ENCODE measurements at regions not wholly inside any gene's neighbourhood (a gene's known extent, or its start where the extent isn't known, plus 50 kb on each side); places are given as distances from the start of the nearest gene placed in this dataset.

DNA sequence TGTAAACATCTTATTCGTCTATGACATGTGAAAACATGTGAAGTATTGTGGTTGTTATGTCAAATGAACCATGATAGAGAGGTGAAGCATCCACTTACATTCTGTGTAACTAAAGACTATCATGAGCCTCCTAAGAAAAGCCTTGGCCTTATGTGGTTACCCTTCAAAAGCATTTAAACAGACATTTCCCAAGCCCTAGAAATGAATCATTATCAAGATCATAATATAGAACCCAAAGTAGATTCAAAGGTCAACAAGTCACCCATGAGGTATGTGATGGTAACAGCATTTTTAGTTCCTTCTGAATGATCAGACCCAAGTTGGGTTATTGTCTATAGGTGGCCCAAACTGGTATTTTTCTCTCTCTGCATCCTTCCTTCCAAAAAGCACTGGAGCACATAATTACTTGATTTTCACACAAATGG is 408.0 kb downstream of the TBL1XR1 start:
- TF ChIP-seq POLR2A (IDR thresholded peaks at IDR 0.05): no peak
- TF ChIP-seq, protein P1, sequence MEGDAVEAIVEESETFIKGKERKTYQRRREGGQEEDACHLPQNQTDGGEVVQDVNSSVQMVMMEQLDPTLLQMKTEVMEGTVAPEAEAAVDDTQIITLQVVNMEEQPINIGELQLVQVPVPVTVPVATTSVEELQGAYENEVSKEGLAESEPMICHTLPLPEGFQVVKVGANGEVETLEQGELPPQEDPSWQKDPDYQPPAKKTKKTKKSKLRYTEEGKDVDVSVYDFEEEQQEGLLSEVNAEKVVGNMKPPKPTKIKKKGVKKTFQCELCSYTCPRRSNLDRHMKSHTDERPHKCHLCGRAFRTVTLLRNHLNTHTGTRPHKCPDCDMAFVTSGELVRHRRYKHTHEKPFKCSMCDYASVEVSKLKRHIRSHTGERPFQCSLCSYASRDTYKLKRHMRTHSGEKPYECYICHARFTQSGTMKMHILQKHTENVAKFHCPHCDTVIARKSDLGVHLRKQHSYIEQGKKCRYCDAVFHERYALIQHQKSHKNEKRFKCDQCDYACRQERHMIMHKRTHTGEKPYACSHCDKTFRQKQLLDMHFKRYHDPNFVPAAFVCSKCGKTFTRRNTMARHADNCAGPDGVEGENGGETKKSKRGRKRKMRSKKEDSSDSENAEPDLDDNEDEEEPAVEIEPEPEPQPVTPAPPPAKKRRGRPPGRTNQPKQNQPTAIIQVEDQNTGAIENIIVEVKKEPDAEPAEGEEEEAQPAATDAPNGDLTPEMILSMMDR (IDR thresholded peaks at IDR 0.05): no peak

Data from thyroid gland (tissue), 4 donors.